ENCODE measurements at regions not wholly inside any gene's neighbourhood (a gene's known extent, or its start where the extent isn't known, plus 50 kb on each side); places are given as distances from the start of the nearest gene placed in this dataset.

DNA sequence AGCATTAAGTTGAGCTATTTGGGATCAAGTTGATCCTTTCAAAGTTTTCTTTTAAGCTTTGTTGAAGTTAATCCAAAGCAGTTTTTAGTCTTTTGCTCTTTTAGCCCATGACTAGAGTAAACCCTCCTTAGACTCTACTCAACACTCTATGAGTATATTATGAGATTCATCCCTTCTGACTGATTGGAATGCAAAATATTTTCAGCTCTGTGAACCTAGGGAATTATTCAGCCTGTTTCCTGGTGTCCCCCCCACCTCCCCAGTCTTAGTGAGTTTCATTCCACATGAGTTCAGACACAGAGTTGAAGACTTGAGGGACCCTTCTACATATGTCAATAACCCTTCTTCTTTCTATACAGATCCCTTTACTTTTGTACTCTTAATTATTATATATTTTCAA, 413.7 kb downstream of the RFPL4B start:
- H4K20me1 ChIP-seq (ENCODE audit: insufficient read depth): no peaks in the 10 kb centered on the region
- no TSS peak for BruUV-seq (replicated peaks)
- H3K9me2 ChIP-seq (ENCODE audit: insufficient read depth): no peaks in the 10 kb centered on the region
- ATAC-seq (no peak), DNase-seq (ENCODE audit: low read depth, low spot score) (no peak)
- no peak overlapping the region for H3K9ac ChIP-seq (ENCODE audit: low read length)
- no peaks in the 10 kb centered on the region for H3K27me3 ChIP-seq (ENCODE audit: insufficient read depth, low read length)
- H3K4me2 ChIP-seq (ENCODE audit: low read length): no peak overlapping the region
- no peaks in the 10 kb centered on the region for H3K36me3 ChIP-seq (ENCODE audit: control insufficient read depth in 1 of 2, insufficient read depth in 2 of 2, low read length in 2 of 2)
- no peak overlapping the region for H2AFZ ChIP-seq (ENCODE audit: low read depth, low read length, poor library complexity, severe bottlenecking)
- no peak overlapping the region for H3K27ac ChIP-seq (ENCODE audit: low read depth, low read length)
- intact Hi-C loops (cut with micrococcal nuclease): no loop called here
- no peaks in the 10 kb centered on the region for H3K4me1 ChIP-seq (ENCODE audit: control insufficient read depth in 1 of 2, insufficient read depth in 2 of 2, low read length in 2 of 2)
- H3K4me3 ChIP-seq (replicated peaks in 1 of 2; ENCODE audit: low read depth in 1 of 2, low read length in 2 of 2): no peak overlapping the region
- no peaks in the 10 kb centered on the region for H3K9me3 ChIP-seq (ENCODE audit: control insufficient read depth in 1 of 2, insufficient read depth in 1 of 2, low read depth in 1 of 2, low read length in 2 of 2)
- TF ChIP-seq EGR1 (IDR thresholded peaks at IDR 0.05; ENCODE audit: low read depth): no peak
- TF ChIP-seq, protein P1, sequence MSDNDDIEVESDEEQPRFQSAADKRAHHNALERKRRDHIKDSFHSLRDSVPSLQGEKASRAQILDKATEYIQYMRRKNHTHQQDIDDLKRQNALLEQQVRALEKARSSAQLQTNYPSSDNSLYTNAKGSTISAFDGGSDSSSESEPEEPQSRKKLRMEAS (IDR thresholded peaks at IDR 0.05): no peak
- TF ChIP-seq EZH2phosphoT487 (IDR thresholded peaks at IDR 0.05; ENCODE audit: borderline replicate concordance): no peak
- no peak for TF ChIP-seq ELF1 (IDR thresholded peaks at IDR 0.05; ENCODE audit: borderline replicate concordance, low read depth)
- TF ChIP-seq CEBPB (IDR thresholded peaks at IDR 0.05; ENCODE audit: low read depth): no peak
- TF ChIP-seq ZNF274 (IDR thresholded peaks at IDR 0.05; ENCODE audit: low read depth, low read length): no peak
- no peak for TF ChIP-seq FOSL1 (IDR thresholded peaks at IDR 0.05; ENCODE audit: low read depth)
- TF ChIP-seq, protein P2, sequence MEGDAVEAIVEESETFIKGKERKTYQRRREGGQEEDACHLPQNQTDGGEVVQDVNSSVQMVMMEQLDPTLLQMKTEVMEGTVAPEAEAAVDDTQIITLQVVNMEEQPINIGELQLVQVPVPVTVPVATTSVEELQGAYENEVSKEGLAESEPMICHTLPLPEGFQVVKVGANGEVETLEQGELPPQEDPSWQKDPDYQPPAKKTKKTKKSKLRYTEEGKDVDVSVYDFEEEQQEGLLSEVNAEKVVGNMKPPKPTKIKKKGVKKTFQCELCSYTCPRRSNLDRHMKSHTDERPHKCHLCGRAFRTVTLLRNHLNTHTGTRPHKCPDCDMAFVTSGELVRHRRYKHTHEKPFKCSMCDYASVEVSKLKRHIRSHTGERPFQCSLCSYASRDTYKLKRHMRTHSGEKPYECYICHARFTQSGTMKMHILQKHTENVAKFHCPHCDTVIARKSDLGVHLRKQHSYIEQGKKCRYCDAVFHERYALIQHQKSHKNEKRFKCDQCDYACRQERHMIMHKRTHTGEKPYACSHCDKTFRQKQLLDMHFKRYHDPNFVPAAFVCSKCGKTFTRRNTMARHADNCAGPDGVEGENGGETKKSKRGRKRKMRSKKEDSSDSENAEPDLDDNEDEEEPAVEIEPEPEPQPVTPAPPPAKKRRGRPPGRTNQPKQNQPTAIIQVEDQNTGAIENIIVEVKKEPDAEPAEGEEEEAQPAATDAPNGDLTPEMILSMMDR (IDR thresholded peaks at IDR 0.05 in 2 of 3, conservative IDR thresholded peaks at IDR 0.05 in 1 of 3; ENCODE audit: borderline replicate concordance in 1 of 3, insufficient read depth in 1 of 3, low read depth in 2 of 3, low read length in 2 of 3): no peak
- TF ChIP-seq CBX3 (IDR thresholded peaks at IDR 0.05; ENCODE audit: low read depth): no peak
- no peak for TF ChIP-seq YY1 (IDR thresholded peaks at IDR 0.05; ENCODE audit: extremely low read depth, insufficient replicate concordance, low read depth, low read length)
- CTCF ChIA-PET: no interaction called here
- no peaks in the 10 kb centered on the region for H3K79me2 ChIP-seq (ENCODE audit: insufficient read depth, low read length)
- POLR2A ChIA-PET: no interaction called here
- RAD21 ChIA-PET (ENCODE audit: low non-redundant PET in 1 of 2, low total read pairs in 2 of 2, uncharacterized antibody in 2 of 2, unreplicated experiment in 2 of 2): no interaction called here
